SK-N-SH (cell line): ENCODE measurements at regions not wholly inside any gene's neighbourhood (a gene's known extent, or its start where the extent isn't known, plus 50 kb on each side); places are given as distances from the start of the nearest gene placed in this dataset.

Experiments
- CTCF ChIA-PET: fragments of 300-600, 350-600 bp; formaldehyde crosslinking; extraction: SDS; loops from one replicate; lab custom pipeline; 2021; lab: Yijun Ruan, JAX
- POLR2A ChIA-PET: fragments of 350-600 bp; sonication (Branson Sonifier 250); formaldehyde crosslinking; extraction: SDS; loops from one replicate; lab custom pipeline; 2020; ENCODE audit warnings: antibody characterized with exemption, inconsistent platforms; lab: Yijun Ruan, JAX
- DNase-seq: peaks from one replicate; pipeline ENCODE4 v3.0.0; 2012
- H2AFZ ChIP-seq: fragments of 200-600 bp; sonication (generic); 2 replicates; pipeline ENCODE4 v1.8.1; 2016; ENCODE audit warnings: antibody characterized with exemption, mild to moderate bottlenecking, low read depth
- H3F3A ChIP-seq: fragments of 200-600 bp; sonication (generic); replicated peaks from 2 replicates; pipeline ENCODE3; 2016; ENCODE audit warnings: antibody characterized with exemption, mild to moderate bottlenecking; ENCODE audit not compliant: insufficient read depth
- H3K27ac ChIP-seq, 2 experiments: fragments of 200-500 bp in 1 of 2; fragments of 200-600 bp in 1 of 2; sonication (Bioruptor generic) in 1 of 2; sonication (generic), shearing (Covaris generic) in 1 of 2; 2 replicates each; pipeline versions ENCODE4 v1.5.1 to v1.6.1; 2014 to 2016; ENCODE audit warnings: low read depth in 2 of 2, inconsistent platforms in 1 of 2, low read length in 1 of 2, mild to moderate bottlenecking in 1 of 2, mixed read lengths in 1 of 2
- H3K27me3 ChIP-seq: fragments of 200-600 bp; sonication (generic), shearing (Covaris generic); 2 replicates; pipeline ENCODE4 v1.6.1; 2016; ENCODE audit warnings: mixed run types; ENCODE audit not compliant: insufficient read depth
- H3K36me3 ChIP-seq, 2 experiments: fragments of 200-500 bp in 1 of 2; fragments of 200-600 bp in 1 of 2; sonication (Bioruptor generic) in 1 of 2; sonication (generic) in 1 of 2; replicated peaks in 1 of 2; 2 replicates each; pipeline versions ENCODE3 to v1.5.1; 2014 to 2016; ENCODE audit warnings: low read length in 1 of 2, mild to moderate bottlenecking in 1 of 2; ENCODE audit not compliant: insufficient read depth in 2 of 2, control insufficient read depth in 1 of 2
- H3K4me1 ChIP-seq, 2 experiments: fragments of 200-500 bp in 1 of 2; fragments of 200-600 bp in 1 of 2; sonication (Bioruptor generic) in 1 of 2; sonication (generic), shearing (Covaris generic) in 1 of 2; 2 replicates each; pipeline versions ENCODE4 v1.5.1 to v1.6.1; 2014 to 2016; ENCODE audit warnings: low read depth in 1 of 2, low read length in 1 of 2, mixed run types in 1 of 2; ENCODE audit not compliant: insufficient read depth in 2 of 2, control insufficient read depth in 1 of 2
- H3K4me2 ChIP-seq: fragments of 200-600 bp; sonication (generic), shearing (Covaris generic); 2 replicates; pipeline ENCODE4 v1.6.1; 2017; ENCODE audit warnings: mixed run types
- H3K4me3 ChIP-seq, 2 experiments: fragments of 200-500 bp in 1 of 2; fragments of 200-600 bp in 1 of 2; sonication (Bioruptor generic) in 1 of 2; sonication (generic), shearing (Covaris generic) in 1 of 2; 2 replicates each; pipeline versions ENCODE4 v1.5.1 to v1.8.1; 2014 to 2016; ENCODE audit warnings: low read depth in 2 of 2, inconsistent platforms in 1 of 2, low read length in 1 of 2, mild to moderate bottlenecking in 1 of 2, mixed read lengths in 1 of 2, moderate library complexity in 1 of 2
- H3K79me2 ChIP-seq: fragments of 200-600 bp; sonication (generic); 2 replicates; pipeline ENCODE4 v1.8.1; 2017; ENCODE audit warnings: mild to moderate bottlenecking; ENCODE audit not compliant: insufficient read depth
- H3K9ac ChIP-seq: fragments of 200-600 bp; sonication (generic); 2 replicates; pipeline ENCODE4 v1.6.1; 2017; ENCODE audit warnings: mixed run types
- H3K9me2 ChIP-seq: fragments of 200-600 bp; sonication (generic); 2 replicates; pipeline ENCODE4 v1.6.1; 2017; ENCODE audit warnings: mixed run types
- H3K9me3 ChIP-seq: fragments of 200-600 bp; sonication (generic); 2 replicates; pipeline ENCODE4 v1.6.1; 2017; ENCODE audit warnings: mixed run types, mild to moderate bottlenecking, moderate library complexity
- H4K20me1 ChIP-seq: fragments of 200-600 bp; sonication (generic); 2 replicates; pipeline ENCODE4 v1.6.1; 2017; ENCODE audit warnings: mild to moderate bottlenecking, mixed run types; ENCODE audit not compliant: insufficient read depth
- CHD2 ChIP-seq: fragments of 150-350 bp; IDR thresholded peaks from 2 replicates; pipeline ENCODE4 v1.6.1; 2018; ENCODE audit warnings: low read length; ENCODE audit not compliant: partially characterized antibody
- EP300 ChIP-seq, 2 experiments: IDR thresholded peaks; 2 replicates each; pipeline versions ENCODE4 v1.4.0 to v1.6.1; 2012; ENCODE audit warnings: borderline replicate concordance in 1 of 2, low read depth in 1 of 2, low read length in 1 of 2
- EZH2phosphoT487 ChIP-seq: fragments of 200-600 bp; sonication (generic); IDR thresholded peaks from 2 replicates; pipeline ENCODE4 v1.6.1; 2017; ENCODE audit warnings: low read depth, mixed run types, mild to moderate bottlenecking, antibody characterized with exemption, moderate library complexity, borderline replicate concordance
- FOXJ3 ChIP-seq: sonication (generic); formaldehyde crosslinking; IDR thresholded peaks from 2 replicates; pipeline ENCODE4 v1.5.1; 2020; ENCODE audit warnings: mild to moderate bottlenecking, missing genetic modification reagents
- GATA2 ChIP-seq: sonication (generic); formaldehyde crosslinking; IDR thresholded peaks from 2 replicates; pipeline ENCODE4 v1.5.0; 2020; ENCODE audit warnings: mild to moderate bottlenecking, missing genetic modification reagents
- MEF2A ChIP-seq: IDR thresholded peaks from 2 replicates; pipeline ENCODE4 v1.4.0; 2012; ENCODE audit warnings: low read depth, borderline replicate concordance
- MXI1 ChIP-seq: IDR thresholded peaks from 2 replicates; pipeline ENCODE4 v1.6.1; 2012; ENCODE audit warnings: mild to moderate bottlenecking, low read depth, low read length, improper control_type of control experiment
- NRF1 ChIP-seq: IDR thresholded peaks from 2 replicates; pipeline ENCODE4 v1.6.1; 2012; ENCODE audit warnings: low read depth, mild to moderate bottlenecking, low read length
- RAD21 ChIP-seq: IDR thresholded peaks from 2 replicates; pipeline ENCODE4 v1.6.1; 2012; ENCODE audit warnings: mild to moderate bottlenecking, low read length
- RCOR1 ChIP-seq: fragments of 150-350 bp; IDR thresholded peaks from 2 replicates; pipeline ENCODE4 v1.6.1; 2017; ENCODE audit warnings: antibody characterized with exemption, low read length
- REST ChIP-seq: IDR thresholded peaks from 2 replicates; pipeline ENCODE4 v1.6.1; 2012; ENCODE audit warnings: mild to moderate bottlenecking, low read depth, low read length, moderate library complexity
- RFX5 ChIP-seq: IDR thresholded peaks from 2 replicates; pipeline ENCODE4 v1.6.1; 2012; ENCODE audit warnings: mild to moderate bottlenecking, improper control_type of control experiment, low read length
- RXRA ChIP-seq: IDR thresholded peaks from 2 replicates; pipeline ENCODE4 v1.4.0; 2012; ENCODE audit warnings: low read depth, mild to moderate bottlenecking, borderline replicate concordance
- SMC3 ChIP-seq: IDR thresholded peaks from 2 replicates; pipeline ENCODE4 v1.6.1; 2012; ENCODE audit warnings: low read depth, low read length, improper control_type of control experiment
- TCF12 ChIP-seq: IDR thresholded peaks from 2 replicates; pipeline ENCODE4 v1.4.0; 2012
- YY1 ChIP-seq: IDR thresholded peaks from 2 replicates; pipeline ENCODE4 v1.4.0; 2012; ENCODE audit warnings: low read depth, mild to moderate bottlenecking
- WGBS: methylation state at CpG from one replicate; pipeline ENCODE4 v1.1.6; 2017; ENCODE audit warnings: low lambda C conversion rate; 5-methylcytosine and 5-hydroxymethylcytosine counted together
- TF ChIP-seq, protein P1 (sequence below): fragments of 150-350 bp; IDR thresholded peaks from 2 replicates; pipeline ENCODE4 v1.6.1; 2016; ENCODE audit warnings: mild to moderate bottlenecking, low read depth, low read length
- TF ChIP-seq, protein P2 (sequence below): IDR thresholded peaks from 2 replicates; pipeline ENCODE4 v1.4.0; 2012; ENCODE audit warnings: low read depth
- TF ChIP-seq, protein P3 (sequence below): fragments of 200-600 bp; sonication (generic); IDR thresholded peaks from 2 replicates; pipeline ENCODE4 v1.6.1; 2017; ENCODE audit warnings: antibody characterized with exemption, mild to moderate bottlenecking, moderate library complexity
- TF ChIP-seq, protein P4 (sequence below): IDR thresholded peaks from 2 replicates; pipeline ENCODE4 v1.4.0; 2012; ENCODE audit warnings: low read depth, borderline replicate concordance

- Histone ChIP-seq H3K9ac (no peak overlapping the region), H3K4me2 (no peak overlapping the region), H2AFZ (no peak overlapping the region), H3K27ac (no peak overlapping the region), H4K20me1 (no peaks in the 10 kb centered on the region), H3F3A (peaks cover 8% of the 10 kb centered on the region), H3K27me3 (no peaks in the 10 kb centered on the region), H3K79me2 (no peaks in the 10 kb centered on the region), H3K9me3 (no peaks in the 10 kb centered on the region), H3K4me3 (no peak overlapping the region), H3K4me1 (peaks cover 0 to 4% of the 10 kb centered on the region in 2 experiments; a peak in 2 of 4 replicates), H3K9me2 (no peaks in the 10 kb centered on the region), H3K36me3 (no peaks in the 10 kb centered on the region)
- TF ChIP-seq RFX5 = no peak
- TF ChIP-seq YY1 = no peak
- no peak for TF ChIP-seq SMC3
- no peak for TF ChIP-seq GATA2 (CRISPR knock-in tag)
- TF ChIP-seq TCF12 = no peak
- TF ChIP-seq, protein P1, sequence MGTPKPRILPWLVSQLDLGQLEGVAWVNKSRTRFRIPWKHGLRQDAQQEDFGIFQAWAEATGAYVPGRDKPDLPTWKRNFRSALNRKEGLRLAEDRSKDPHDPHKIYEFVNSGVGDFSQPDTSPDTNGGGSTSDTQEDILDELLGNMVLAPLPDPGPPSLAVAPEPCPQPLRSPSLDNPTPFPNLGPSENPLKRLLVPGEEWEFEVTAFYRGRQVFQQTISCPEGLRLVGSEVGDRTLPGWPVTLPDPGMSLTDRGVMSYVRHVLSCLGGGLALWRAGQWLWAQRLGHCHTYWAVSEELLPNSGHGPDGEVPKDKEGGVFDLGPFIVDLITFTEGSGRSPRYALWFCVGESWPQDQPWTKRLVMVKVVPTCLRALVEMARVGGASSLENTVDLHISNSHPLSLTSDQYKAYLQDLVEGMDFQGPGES = no peak
- TF ChIP-seq NRF1 = no peak
- TF ChIP-seq FOXJ3 (CRISPR knock-in tag) = no peak
- no peak for TF ChIP-seq MXI1
- TF ChIP-seq RXRA = no peak
- no peak for TF ChIP-seq RAD21
- TF ChIP-seq MEF2A = no peak
- no peak for TF ChIP-seq EZH2phosphoT487
- TF ChIP-seq RCOR1 = no peak
- TF ChIP-seq, protein P2, sequence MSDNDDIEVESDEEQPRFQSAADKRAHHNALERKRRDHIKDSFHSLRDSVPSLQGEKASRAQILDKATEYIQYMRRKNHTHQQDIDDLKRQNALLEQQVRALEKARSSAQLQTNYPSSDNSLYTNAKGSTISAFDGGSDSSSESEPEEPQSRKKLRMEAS = no peak
- POLR2A ChIA-PET = no interaction called here
- WGBS = 92% methylated on average over 3 of the region's 3 CpGs
- CTCF ChIA-PET = interaction anchor here (0.7 kb wide), 1 partner anchor 52 kb away, joined by 4 read pairs; no protein-coding TSS in a partner anchor
- no peak for DNase-seq
Measured at GRCh38 chr2:37746883-37747282, 75.4 kb upstream of the CDC42EP3 start.

DNA sequence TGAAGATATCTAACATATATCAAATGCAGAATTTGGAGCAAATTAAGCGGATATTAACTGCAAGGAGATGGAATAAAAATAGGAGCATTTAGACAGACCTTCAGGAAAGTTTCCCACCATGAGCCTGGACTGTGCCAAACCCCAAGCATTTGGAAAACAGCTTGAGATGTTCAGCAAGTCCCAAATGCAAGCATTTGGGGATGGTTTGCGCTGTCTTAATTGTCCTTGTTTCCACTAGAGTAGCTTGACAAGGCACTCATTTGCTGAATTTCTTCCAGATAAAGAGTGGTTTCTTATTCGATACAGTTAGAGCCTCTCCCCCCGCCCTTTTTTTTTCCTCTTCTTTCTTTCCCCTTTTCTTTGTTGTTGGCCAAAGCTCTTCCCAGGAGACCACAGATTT, 77.1 kb upstream of the CDC42EP3 start:
- Histone ChIP-seq H3K9me2 (no peaks in the 10 kb centered on the region), H2AFZ (no peak overlapping the region), H3F3A (no peaks in the 10 kb centered on the region), H3K27ac (no peak overlapping the region), H3K4me3 (no peak overlapping the region), H3K9me3 (no peaks in the 10 kb centered on the region), H3K79me2 (no peaks in the 10 kb centered on the region), H3K9ac (no peak overlapping the region), H3K27me3 (no peaks in the 10 kb centered on the region), H4K20me1 (no peaks in the 10 kb centered on the region), H3K4me2 (no peak overlapping the region), H3K36me3 (no peaks in the 10 kb centered on the region), H3K4me1 (no peaks in the 10 kb centered on the region)
- ChIA-PET CTCF (interaction anchor here (1.3 to 2.2 kb wide), 3 partner anchors 10 to 353 kb away, joined by 4 to 5 read pairs (median 5); no protein-coding TSS in a partner anchor), POLR2A (no interaction called here)
- WGBS = 87% methylated on average over 4 of the region's 4 CpGs
- DNase-seq = no peak
- TF ChIP-seq FOXJ3 (CRISPR knock-in tag) = no peak
- TF ChIP-seq, protein P3, sequence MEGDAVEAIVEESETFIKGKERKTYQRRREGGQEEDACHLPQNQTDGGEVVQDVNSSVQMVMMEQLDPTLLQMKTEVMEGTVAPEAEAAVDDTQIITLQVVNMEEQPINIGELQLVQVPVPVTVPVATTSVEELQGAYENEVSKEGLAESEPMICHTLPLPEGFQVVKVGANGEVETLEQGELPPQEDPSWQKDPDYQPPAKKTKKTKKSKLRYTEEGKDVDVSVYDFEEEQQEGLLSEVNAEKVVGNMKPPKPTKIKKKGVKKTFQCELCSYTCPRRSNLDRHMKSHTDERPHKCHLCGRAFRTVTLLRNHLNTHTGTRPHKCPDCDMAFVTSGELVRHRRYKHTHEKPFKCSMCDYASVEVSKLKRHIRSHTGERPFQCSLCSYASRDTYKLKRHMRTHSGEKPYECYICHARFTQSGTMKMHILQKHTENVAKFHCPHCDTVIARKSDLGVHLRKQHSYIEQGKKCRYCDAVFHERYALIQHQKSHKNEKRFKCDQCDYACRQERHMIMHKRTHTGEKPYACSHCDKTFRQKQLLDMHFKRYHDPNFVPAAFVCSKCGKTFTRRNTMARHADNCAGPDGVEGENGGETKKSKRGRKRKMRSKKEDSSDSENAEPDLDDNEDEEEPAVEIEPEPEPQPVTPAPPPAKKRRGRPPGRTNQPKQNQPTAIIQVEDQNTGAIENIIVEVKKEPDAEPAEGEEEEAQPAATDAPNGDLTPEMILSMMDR = no peak
- TF ChIP-seq RCOR1 = no peak
- TF ChIP-seq, protein P4, sequence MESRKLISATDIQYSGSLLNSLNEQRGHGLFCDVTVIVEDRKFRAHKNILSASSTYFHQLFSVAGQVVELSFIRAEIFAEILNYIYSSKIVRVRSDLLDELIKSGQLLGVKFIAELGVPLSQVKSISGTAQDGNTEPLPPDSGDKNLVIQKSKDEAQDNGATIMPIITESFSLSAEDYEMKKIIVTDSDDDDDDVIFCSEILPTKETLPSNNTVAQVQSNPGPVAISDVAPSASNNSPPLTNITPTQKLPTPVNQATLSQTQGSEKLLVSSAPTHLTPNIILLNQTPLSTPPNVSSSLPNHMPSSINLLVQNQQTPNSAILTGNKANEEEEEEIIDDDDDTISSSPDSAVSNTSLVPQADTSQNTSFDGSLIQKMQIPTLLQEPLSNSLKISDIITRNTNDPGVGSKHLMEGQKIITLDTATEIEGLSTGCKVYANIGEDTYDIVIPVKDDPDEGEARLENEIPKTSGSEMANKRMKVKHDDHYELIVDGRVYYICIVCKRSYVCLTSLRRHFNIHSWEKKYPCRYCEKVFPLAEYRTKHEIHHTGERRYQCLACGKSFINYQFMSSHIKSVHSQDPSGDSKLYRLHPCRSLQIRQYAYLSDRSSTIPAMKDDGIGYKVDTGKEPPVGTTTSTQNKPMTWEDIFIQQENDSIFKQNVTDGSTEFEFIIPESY = no peak
- TF ChIP-seq MEF2A = no peak
- TF ChIP-seq RAD21 = no peak
- no peak for TF ChIP-seq CHD2
- no peak for TF ChIP-seq EP300 (IDR thresholded peaks at IDR 0.05; ENCODE audit: borderline replicate concordance in 1 of 2, low read depth in 1 of 2, low read length in 1 of 2)
- TF ChIP-seq REST = no peak
- no peak for TF ChIP-seq MXI1
